A673 (cell line): ENCODE measurements at regions not wholly inside any gene's neighbourhood (a gene's known extent, or its start where the extent isn't known, plus 50 kb on each side); places are given as distances from the start of the nearest gene placed in this dataset.

Experiments
- BruUV-seq: library from RNA; stranded (reverse); fragments of 400-500 nt; replicated peaks from 2 replicates; lab custom pipeline; 2021; lab: Mats Ljungman, UMichigan
- CTCF ChIA-PET: fragments of 300-600 bp; sonication (Branson Sonifier 250); formaldehyde crosslinking; loops from one replicate; lab custom pipeline; 2022; ENCODE audit warnings: antibody characterized with exemption; lab: Charles Lee
- POLR2A ChIA-PET: fragments of 300-600 bp; sonication (Branson Sonifier 250); formaldehyde crosslinking; loops from one replicate; lab custom pipeline; 2022; ENCODE audit warnings: antibody characterized with exemption; ENCODE audit not compliant: low non-redundant PET; lab: Charles Lee
- DNase-seq: peaks from one replicate; pipeline ENCODE4 v3.0.0-alpha.2; 2015; ENCODE audit warnings: low spot score
- H3K27ac ChIP-seq: fragments of 200-600 bp; sonication (generic); 2 replicates; pipeline ENCODE4 v1.5.1; 2016; ENCODE audit warnings: mixed run types, low read depth, mild to moderate bottlenecking, mixed read lengths, antibody characterized with exemption, low read length; ENCODE audit not compliant: poor library complexity, severe bottlenecking
- H3K27me3 ChIP-seq: fragments of 200-600 bp; sonication (generic); replicated peaks from 2 replicates; pipeline ENCODE4 v1.6.1; 2017; ENCODE audit warnings: mixed run types, low read depth, mild to moderate bottlenecking, mixed read lengths, antibody characterized with exemption, low read length; ENCODE audit not compliant: insufficient read depth, poor library complexity
- H3K36me3 ChIP-seq: fragments of 200-600 bp; sonication (generic); 2 replicates; pipeline ENCODE4 v1.6.1; 2016; ENCODE audit warnings: mixed run types, mild to moderate bottlenecking, mixed read lengths, antibody characterized with exemption, low read length; ENCODE audit not compliant: insufficient read depth, poor library complexity, severe bottlenecking
- H3K4me1 ChIP-seq: fragments of 200-600 bp; sonication (generic); 2 replicates; pipeline ENCODE4 v1.6.1; 2017; ENCODE audit warnings: mixed run types, mild to moderate bottlenecking, mixed read lengths, antibody characterized with exemption, low read length; ENCODE audit not compliant: insufficient read depth, poor library complexity, severe bottlenecking
- H3K4me3 ChIP-seq: fragments of 200-600 bp; sonication (generic); 2 replicates; pipeline ENCODE4 v1.5.1; 2016; ENCODE audit warnings: low read depth, mixed run types, mild to moderate bottlenecking, mixed read lengths, low read length; ENCODE audit not compliant: poor library complexity, severe bottlenecking
- H3K9me3 ChIP-seq: fragments of 200-600 bp; sonication (generic); 2 replicates; pipeline ENCODE4 v1.6.1; 2016; ENCODE audit warnings: mixed run types, low read depth, mild to moderate bottlenecking, mixed read lengths, antibody characterized with exemption, low read length; ENCODE audit not compliant: poor library complexity, severe bottlenecking
- EZH2 ChIP-seq: fragments of 200-600 bp; sonication (generic); IDR thresholded peaks from 2 replicates; pipeline ENCODE4 v1.6.1; 2017; ENCODE audit warnings: borderline replicate concordance, low read depth, mild to moderate bottlenecking, mixed read lengths, antibody characterized with exemption, low read length; ENCODE audit not compliant: poor library complexity, severe bottlenecking
- intact Hi-C: fragments of 100-400 bp; cut with micrococcal nuclease; formaldehyde crosslinking; loops from one replicate; pipeline ENCODE4 v1.10.0; 2022; ENCODE audit not compliant: unreplicated experiment
- TF ChIP-seq, protein P1 (sequence below): fragments of 300-800, 200-600 bp; sonication (generic); conservative IDR thresholded peaks from 2 replicates; pipeline ENCODE4 v1.5.1; 2017; ENCODE audit warnings: low read depth, mild to moderate bottlenecking, antibody characterized with exemption, low read length, moderate library complexity, mixed read lengths

DNA sequence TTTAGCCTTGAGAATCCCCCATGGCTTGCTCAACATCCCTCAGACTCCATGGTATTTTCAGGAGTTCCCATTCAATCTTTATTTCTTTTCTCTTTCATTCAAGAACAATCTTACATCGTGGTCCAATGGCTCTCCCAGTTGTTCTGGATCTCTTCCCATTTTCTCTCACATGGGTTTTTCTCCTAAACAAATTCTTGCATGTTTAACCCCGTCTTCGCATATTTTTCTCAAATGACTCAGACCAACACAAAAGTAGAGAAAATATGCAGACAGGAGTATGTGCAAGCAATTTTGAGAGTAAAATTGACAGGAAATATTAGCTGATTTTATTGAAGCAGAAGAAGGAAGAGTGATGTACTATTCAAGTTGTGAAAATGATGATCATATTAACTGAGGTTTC, 396.4 kb upstream of the TRAM1L1 start:
- POLR2A ChIA-PET: no interaction called here
- CTCF ChIA-PET: no interaction called here
- no peak for TF ChIP-seq EZH2
- TF ChIP-seq, protein P1, sequence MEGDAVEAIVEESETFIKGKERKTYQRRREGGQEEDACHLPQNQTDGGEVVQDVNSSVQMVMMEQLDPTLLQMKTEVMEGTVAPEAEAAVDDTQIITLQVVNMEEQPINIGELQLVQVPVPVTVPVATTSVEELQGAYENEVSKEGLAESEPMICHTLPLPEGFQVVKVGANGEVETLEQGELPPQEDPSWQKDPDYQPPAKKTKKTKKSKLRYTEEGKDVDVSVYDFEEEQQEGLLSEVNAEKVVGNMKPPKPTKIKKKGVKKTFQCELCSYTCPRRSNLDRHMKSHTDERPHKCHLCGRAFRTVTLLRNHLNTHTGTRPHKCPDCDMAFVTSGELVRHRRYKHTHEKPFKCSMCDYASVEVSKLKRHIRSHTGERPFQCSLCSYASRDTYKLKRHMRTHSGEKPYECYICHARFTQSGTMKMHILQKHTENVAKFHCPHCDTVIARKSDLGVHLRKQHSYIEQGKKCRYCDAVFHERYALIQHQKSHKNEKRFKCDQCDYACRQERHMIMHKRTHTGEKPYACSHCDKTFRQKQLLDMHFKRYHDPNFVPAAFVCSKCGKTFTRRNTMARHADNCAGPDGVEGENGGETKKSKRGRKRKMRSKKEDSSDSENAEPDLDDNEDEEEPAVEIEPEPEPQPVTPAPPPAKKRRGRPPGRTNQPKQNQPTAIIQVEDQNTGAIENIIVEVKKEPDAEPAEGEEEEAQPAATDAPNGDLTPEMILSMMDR: no peak
- H3K4me1 ChIP-seq: no peaks in the 10 kb centered on the region
- DNase-seq: peak; percentile 21
- intact Hi-C loops: no loop called here
- H3K27me3 ChIP-seq: no peaks in the 10 kb centered on the region
- no peaks in the 10 kb centered on the region for H3K9me3 ChIP-seq
- H3K36me3 ChIP-seq: no peaks in the 10 kb centered on the region
- BruUV-seq: no TSS peak
- H3K4me3 ChIP-seq: no peak overlapping the region
- H3K27ac ChIP-seq: no peak overlapping the region

DNA sequence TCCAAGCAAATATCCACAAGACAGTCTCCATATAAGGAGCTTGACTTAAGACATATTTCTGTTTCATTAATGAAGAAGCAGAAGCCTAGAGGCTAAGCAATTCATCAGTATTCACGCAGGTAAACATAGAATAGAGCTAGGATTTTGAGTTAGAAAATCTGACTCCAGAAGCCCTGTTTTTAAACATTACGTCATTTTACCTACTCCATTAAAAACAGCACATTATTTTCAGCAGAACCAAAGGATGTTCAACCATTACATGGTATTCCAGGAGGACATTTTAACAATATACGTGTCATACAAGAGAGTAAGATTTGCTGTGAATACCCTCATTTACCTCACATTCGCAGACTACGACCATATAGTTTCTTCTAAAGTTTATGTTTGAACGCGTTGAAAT, 403.3 kb upstream of the TRAM1L1 start:
- DNase-seq: no peak
- ChIA-PET POLR2A (no interaction called here), CTCF (no interaction called here)
- TF ChIP-seq, protein P1: no peak
- TF ChIP-seq EZH2: no peak
- intact Hi-C loops: no loop called here
- no peaks in the 10 kb centered on the region for H3K4me1 ChIP-seq
- no peak overlapping the region for H3K27ac ChIP-seq
- H3K9me3 ChIP-seq: no peaks in the 10 kb centered on the region
- H3K27me3 ChIP-seq: no peaks in the 10 kb centered on the region
- H3K4me3 ChIP-seq: no peak overlapping the region
- H3K36me3 ChIP-seq: no peaks in the 10 kb centered on the region
- BruUV-seq: no TSS peak

DNA sequence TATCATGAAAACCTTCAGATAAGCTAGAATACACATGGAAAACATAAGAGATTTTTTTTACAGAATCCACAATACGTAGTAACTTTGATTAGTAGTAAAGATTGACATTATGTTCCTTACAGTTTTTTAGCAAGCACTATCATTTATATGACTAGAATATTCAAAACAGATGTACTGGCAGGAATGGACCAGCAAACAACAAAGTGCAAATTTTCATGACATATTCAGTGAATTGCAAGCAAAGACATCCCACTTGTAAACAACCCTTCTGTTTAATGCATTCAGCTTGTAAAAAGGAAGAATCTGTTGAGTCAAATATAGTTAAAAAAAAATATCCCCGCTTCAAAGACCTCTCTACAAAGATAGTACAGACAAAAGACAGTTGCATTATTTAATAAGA, 403.7 kb upstream of the TRAM1L1 start:
- BruUV-seq: no TSS peak
- DNase-seq: no peak
- intact Hi-C loops: no loop called here
- Histone ChIP-seq H3K4me3 (no peak overlapping the region), H3K9me3 (no peaks in the 10 kb centered on the region), H3K27me3 (no peaks in the 10 kb centered on the region), H3K4me1 (no peaks in the 10 kb centered on the region), H3K27ac (no peak overlapping the region), H3K36me3 (no peaks in the 10 kb centered on the region)
- ChIA-PET CTCF (no interaction called here), POLR2A (no interaction called here)
- TF ChIP-seq EZH2: no peak
- TF ChIP-seq, protein P1: no peak

DNA sequence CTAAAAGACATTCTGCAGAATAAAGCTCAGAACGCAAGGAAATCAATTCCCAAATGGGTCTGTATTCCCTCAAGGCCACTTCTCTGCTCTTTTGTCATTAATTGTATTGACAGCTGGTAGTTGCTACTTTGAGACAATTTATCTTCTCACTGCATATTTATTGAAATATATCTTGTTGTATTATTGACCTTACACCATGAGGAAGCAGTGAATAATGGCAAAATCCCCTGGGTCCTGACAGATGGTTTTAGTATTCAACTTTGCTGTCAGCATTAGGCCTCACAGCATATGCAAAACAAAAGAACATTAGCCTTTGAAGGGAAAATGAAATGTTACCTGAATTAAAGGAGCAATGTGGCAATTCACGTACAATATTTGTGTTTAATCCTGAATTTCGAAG, 406.1 kb upstream of the TRAM1L1 start:
- no TSS peak for BruUV-seq
- Histone ChIP-seq H3K9me3 (no peaks in the 10 kb centered on the region), H3K4me3 (no peak overlapping the region), H3K36me3 (no peaks in the 10 kb centered on the region), H3K27me3 (no peaks in the 10 kb centered on the region), H3K4me1 (no peaks in the 10 kb centered on the region), H3K27ac (no peak overlapping the region)
- DNase-seq: no peak
- TF ChIP-seq, protein P1: no peak
- TF ChIP-seq EZH2: no peak
- ChIA-PET CTCF (no interaction called here), POLR2A (no interaction called here)
- intact Hi-C loops: no loop called here
